GM18499 (cell line): ENCODE measurements at regions not wholly inside any gene's neighbourhood (a gene's known extent, or its start where the extent isn't known, plus 50 kb on each side); places are given as distances from the start of the nearest gene placed in this dataset.

Experiments used
- ATAC-seq: cut with Tn5 transposase; IDR thresholded peaks from one replicate; pipeline ENCODE4 v1.9.1; 2021; ENCODE audit warnings: moderate number of reproducible peaks; ENCODE audit not compliant: insufficient read depth, unreplicated experiment

DNA sequence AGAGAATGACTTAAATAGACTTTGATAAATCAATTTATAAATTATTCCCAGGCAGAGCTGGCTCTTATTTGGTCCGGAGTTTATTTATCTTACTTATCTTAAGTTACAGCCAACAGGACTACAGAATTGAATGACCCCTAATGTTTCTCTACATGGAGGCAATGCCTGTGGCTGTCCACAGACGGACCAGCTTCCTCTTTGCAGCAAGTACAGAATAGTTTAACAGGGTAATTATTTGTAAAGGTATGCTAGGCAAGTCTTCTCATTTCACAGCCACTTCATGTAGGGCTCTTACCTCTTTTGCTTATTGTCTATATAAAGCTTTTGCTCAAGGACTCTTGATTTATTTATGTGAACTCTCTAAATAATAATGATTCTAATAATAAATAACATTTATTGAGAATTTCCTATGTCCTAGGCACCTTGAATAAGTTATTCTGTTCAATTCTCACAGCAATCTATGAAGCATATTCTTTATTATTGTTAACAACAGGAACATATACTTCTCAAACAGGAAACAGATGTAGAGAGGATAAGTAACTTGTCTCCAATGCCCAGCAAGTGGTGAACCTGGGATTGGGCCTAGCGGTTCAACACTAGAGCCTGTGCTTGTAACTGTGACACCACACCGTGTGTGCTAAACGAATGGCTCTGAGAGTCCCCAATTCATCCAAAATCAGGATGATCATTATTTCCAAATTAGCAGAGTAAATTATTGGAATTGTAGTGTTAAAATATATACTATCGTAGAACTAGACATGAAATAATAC lies 58.8 kb upstream of the NXPH2 start:
- ATAC-seq: no peak

DNA sequence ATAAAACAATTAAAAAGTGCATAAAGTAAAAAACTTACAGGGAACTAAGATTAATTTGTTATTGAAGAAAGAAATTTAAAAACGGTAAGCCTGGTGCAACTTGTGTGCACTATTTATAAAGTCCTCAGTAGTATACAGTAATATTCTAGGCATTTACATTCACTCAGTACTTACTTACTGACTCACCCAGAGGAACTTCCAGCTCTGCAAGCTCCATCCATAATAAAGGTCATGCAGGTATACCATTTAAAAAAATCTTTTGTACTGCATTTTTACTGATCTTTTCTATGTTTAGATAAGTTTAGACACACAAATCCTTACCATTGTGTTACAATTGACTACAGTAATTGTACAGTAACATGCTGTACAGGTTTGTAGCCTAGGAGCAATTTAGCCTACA lies 51.5 kb upstream of the NXPH2 start:
- ATAC-seq: no peak

DNA sequence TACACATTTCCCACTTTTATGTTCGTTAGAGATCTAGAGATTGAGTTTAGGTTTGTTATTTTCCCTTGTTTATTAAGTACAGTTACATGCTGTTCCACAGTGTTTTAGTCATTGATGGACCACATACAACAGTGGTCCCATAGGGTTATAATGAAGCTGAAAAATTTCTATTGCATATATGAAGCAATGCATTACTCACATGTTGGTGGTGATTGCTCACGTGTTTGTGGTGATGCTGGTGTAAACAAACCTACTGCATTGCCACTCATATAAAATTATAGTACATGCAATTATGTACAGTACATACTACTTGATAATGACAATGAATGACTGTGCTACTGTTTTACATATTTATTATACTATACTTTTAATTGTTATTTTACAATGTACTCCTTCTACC lies 51.0 kb upstream of the NXPH2 start:
- ATAC-seq: no peak

DNA sequence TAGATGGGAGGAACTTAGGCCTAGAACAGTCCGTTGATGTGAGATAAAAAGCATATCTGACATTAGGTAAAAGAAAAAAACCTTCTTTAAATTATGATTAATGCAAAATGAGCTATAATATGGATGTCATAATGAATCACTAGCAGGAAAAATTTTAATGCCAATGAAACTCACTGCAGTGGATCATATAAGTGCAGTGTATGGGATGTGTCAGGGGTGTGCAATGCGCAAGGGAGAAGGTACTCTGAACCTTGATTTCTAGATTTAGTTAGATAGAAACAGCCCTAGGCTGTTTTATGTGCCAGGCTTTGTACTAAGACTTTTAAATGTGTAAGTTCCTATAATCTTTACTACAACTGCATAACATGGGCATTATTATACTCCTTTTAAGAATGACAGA lies 50.4 kb upstream of the NXPH2 start:
- ATAC-seq: no peak
